GM19099 (cell line): ENCODE measurements at regions not wholly inside any gene's neighbourhood (a gene's known extent, or its start where the extent isn't known, plus 50 kb on each side); places are given as distances from the start of the nearest gene placed in this dataset.

Experiments used
- POLR2A ChIP-seq: IDR thresholded peaks from 3 replicates; pipeline ENCODE4 v1.6.1; 2011; ENCODE audit warnings: low read depth; ENCODE audit not compliant: insufficient read length; ENCODE audit errors: extremely low read depth

DNA sequence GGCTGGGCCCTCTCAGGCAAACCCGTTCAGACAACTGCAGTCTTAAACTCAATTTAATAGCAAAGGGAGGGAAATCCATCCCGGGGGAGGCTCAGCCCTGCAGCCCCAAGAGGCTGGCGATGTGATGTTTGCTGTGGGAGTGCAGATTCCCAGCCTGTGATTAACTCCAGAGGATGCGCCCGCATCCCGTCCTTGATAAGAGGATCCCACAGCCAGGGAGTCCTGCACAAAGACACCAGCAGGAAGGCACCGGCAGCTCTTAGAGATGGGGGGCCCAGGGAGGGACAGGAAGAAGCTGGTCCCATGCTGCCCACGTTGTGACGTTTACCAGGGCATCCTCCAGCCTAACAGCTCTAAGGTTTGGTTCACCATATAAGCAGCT is 64.7 kb downstream of the MRPL36 start:
- TF ChIP-seq POLR2A: no peak

DNA sequence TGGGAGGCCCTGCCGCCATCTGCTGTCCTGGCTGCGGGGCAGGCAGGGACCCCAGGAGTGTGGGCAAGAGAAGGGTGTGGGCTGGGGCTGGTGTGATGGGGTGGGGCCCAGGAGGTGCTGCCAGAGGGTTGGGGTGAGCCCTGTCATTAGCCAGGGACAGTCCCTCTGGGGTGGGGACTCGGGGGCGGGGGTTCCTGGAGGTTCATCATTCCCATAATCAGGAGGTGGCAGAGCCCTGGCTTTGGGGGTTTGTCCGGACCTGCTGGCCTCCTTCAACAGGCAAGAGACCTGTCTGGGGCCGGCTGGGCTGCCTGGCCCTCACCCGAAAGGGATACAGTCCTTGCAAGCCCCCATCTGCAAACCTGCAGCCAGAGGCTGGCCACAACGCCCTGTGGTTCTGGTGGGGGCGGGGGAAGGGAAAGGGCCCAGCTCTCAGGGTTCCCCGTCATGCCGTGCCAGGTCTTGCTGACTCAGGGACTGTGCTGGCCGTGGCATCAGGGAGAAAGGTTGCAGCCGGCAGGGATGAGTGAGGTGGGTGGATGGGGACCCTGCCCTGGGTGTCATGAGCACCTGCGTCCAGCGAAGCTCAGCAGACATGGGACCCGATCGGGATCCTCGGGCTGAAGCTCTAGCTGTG is 65.2 kb downstream of the MRPL36 start:
- TF ChIP-seq POLR2A: no peak

DNA sequence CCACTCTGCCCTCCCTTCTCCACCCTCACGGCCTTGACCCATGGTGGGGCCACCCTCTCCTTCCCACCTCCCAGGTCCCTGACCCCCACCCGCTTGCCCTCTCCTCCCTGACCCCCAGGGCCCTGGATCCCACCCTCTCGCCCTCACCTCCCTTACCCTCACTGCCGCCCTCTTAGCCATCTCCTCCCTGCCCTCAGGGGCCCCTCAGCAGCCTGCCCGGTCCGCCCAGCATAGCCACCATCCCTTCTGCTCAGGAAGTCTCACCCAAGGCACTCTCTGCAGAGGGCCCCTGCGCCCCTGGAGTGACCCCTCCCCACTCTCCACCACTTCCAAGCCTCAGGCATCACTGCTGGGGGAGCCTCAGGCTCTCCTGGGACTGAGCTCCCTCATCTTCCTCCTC is 66.3 kb downstream of the MRPL36 start:
- TF ChIP-seq POLR2A: no peak

DNA sequence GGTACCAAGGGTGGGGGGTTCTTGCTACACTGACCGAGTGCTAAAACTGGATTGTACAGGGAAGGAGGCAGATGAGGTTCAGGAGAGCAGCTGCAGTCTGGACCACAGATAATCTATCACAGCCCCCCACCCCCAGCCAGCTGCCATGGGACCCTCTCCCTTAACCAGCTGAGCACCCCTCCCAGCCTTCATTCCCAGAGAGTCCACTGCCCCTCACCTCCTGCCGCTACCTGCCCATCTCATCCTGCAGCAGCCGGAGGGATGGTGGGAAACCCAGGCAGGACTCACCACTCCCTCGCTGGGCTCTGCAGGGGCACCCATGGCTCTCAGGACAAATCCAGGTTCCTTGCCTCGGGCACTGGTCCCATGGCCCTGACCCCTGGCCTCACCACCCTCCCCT is 66.7 kb downstream of the MRPL36 start:
- no peak for TF ChIP-seq POLR2A

DNA sequence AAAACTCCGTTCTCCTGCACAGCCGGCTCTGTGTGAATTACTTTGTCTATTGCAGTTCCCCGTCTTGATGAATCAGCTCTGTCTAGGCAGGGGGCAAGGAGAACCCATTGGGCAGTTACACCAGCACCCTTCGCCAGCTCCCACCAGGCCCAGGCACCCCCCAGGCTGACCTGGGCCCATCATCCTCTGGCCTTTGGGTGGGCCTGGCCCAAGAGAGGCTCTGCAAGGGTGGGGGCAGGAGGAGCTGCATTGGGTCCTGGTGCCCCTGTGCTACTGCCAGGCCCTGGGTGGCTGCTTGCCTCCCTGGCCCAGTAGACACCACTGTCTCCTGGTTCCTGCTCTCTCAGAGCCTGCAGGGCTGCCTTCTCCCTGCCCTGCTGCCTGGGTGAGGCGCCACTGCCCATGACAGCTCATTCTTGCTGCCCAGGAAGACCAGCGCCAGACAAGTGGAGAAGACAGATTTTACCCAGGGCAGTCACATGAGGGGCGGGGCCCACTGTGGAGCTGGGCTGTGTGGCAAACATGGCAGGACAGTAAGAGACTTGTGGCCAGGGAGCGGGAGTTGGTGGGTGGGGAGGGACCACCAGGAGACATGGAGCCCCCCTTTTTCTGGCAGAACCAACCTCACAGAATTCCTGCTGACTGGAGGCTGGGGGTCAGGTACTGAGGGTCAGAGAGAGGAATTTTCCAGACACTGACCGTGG is 67.2 kb downstream of the MRPL36 start:
- TF ChIP-seq POLR2A: no peak

DNA sequence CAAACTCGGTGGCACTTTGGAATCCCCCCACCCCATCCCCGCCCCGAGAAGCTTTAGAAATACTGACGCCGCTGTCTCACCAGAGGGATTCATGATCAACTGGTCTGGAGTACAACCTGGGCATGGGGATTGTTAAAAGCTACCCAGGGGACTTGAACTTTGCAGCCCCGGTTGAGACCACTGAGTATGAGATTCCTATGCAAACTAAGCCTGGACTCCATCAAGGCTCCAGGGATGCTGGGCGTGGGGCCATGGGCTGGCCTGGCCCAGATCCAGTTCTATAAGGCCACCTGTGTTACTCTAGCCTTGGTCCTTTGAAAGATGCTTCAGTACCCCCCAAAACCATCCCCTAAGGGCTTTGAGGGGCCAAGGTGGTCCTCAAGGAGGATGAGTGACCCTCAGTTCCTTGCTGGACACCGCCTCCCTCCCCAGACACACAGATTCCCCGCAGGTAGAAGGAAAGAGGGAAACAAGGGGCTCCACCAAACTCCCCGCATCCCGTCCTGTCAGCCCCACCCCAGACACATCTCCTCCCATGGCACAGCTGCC is 68.5 kb downstream of the MRPL36 start:
- TF ChIP-seq POLR2A: no peak

DNA sequence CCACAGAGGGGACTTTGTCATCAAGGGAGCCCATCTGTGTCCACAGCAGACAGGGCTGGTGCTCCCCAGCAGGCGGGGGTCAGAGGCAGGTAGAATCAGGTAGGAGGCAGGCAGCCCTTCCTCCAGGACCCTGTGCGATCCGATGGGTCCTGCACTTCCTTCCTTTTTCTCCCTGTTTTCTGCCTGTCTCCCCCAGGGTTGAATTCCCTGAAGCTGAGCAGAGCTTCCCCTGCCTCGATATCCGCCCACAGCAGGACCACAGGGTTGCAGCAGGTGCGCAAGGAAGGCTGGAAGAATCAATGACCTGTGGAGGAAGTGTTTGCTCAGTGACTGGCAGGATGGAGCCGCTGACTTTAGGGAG is 69.2 kb downstream of the MRPL36 start:
- TF ChIP-seq POLR2A: no peak

DNA sequence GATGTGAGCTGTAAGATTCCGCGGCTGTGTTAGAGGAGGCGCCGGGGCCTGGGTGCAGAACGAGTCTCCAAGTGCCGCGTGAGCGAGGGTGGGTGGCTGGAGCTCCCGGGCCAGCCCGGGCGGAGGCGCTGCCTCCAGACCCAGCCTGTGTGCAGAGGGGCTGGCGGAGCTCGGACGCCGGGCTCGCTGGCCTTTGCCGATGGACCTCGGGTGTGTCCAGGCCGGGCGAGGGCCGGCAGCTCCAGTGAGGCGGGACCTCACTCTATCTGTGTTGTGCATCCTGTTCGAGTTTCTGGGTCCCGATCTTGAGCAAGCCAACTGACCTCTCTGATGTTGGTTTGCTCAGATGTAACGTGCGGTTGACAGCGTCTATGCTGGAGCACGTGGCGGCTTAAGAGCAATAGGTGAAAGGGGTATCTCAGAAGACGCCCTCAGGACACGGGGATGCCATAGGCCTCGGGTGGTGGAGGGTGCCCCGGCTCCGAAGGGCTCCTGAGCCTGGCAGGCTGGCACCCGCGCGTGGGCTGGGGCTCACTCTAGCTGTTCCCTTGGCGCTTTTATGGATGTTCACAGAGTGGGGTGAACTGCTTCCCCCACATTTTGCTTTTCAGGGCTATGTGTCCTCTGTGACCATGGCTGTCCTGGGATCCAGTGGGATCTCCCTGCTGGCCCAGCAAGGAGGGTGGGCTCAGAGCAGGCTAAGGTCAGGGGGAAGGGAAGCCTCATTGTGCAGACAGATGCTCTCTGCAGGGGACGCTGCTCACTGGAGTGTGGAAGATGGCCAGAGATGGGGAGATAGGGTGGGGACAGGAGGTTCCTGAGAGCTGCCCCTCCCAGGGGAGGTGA is 69.8 kb downstream of the MRPL36 start:
- no peak for TF ChIP-seq POLR2A

DNA sequence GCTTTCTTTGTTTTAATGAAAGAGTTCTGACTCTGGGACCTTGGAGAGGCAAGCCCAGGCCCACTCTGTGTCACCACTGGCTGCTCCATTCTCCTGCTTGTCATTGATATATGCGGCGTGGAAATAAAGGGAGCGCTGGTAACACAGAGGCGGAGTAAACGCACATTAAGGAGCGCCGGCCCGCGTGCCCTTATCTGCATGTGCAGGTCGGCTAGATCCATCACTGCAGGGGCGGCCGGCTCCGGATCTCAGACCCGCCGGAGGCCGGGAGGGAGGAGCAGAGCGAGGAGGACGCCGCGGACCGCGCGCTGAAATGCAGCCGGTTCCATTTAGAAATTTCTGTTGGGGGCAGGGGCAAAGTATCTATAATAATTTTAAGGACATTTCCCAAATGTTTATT is 70.8 kb downstream of the MRPL36 start:
- TF ChIP-seq POLR2A: no peak

DNA sequence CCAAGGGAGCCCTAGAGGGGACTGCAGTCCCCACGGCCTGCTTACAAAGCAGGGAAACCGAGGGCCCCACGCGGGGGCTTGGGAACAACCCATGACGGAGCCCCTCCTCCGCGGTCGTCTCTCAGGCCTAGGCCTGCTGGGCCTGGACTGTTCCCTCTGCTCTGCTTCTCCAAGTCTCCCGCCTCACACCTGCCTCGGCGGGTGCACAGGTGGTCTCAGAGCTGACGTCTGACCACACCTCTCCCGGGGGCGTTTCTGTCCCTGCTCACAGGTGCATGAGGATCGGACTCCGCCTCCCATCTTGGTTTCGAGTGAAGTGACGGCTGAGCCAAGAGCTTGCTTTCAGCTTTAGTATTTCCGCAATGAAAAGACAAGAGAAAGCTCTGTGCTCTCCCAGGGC is 72.1 kb downstream of the MRPL36 start:
- no peak for TF ChIP-seq POLR2A

DNA sequence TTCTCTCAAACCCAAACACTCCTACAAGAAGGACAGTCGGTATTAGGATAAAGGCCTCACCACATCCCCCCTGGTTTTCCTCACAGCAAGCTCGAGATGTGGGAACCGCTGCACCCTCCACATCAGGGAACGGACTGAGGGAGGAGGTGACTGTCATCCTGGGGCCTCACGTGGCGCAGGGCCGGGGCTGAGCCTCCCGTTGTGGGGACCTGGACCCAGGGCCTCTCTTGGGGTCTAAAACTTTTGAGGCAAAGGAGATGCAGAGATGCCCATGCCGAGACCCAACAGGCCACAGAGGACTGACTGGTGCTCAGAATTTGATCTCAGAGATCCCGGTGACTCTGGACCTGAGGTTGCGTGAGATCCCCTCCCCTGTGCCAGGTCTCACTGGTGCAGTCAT is 72.7 kb downstream of the MRPL36 start:
- TF ChIP-seq POLR2A: no peak

DNA sequence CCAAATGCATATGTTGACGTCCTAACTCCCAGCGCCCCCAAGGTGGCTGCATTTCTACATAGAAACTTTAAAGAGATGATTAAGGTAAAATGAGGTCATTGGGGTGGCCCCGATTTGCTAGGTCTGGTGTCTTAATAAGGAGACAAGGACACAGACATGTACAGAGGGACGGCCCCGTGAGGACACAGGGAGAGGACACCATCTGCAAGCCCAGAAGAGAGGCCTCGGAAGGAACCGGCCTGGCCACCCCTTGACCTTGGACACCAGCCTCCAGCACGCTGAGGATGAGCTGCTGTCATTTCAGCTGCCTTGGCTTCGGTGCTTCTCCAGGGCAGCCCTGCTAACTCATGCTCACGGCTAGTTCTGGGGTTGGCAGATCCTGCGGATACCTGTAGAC is 73.2 kb downstream of the MRPL36 start:
- TF ChIP-seq POLR2A: no peak

DNA sequence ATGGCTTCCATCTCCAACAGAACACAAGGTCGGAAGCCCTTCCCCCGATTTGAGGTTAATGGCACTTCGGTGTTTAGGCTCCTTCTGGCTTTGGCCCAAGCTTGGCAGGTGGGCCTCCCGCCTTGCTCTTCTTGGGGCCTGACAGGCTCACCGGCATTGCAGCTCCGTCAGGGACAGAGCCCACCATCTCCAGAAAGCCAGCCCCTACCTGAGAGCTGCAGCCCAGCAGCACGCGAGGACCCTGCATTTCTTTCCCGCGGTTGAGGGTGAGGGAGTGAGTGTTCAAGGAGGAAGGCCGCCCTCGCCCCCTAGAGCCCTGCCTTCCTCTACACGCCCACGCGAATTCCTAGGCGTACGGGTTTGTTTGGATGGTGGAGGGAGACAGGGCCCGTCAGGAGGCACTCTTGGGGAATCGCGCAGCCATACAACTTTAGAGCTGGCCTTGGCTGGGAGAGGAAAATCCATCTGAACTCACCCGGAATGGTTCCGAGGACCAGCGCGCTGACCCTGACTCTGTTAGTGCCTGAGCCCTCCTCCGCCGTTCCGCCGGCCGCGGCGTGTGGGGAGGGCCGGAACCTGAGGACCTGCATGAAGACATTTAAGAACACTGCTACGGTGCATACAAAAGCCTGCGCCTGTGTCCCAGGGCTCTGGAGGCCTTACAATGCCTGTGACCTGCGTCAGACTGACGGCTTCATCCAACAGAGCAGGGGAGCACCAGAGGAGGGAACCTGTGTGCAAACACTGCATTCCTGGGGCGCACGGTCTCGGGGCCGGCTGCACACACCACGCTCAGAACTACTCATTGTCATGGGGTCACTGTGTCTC is 73.8 kb downstream of the MRPL36 start:
- no peak for TF ChIP-seq POLR2A

DNA sequence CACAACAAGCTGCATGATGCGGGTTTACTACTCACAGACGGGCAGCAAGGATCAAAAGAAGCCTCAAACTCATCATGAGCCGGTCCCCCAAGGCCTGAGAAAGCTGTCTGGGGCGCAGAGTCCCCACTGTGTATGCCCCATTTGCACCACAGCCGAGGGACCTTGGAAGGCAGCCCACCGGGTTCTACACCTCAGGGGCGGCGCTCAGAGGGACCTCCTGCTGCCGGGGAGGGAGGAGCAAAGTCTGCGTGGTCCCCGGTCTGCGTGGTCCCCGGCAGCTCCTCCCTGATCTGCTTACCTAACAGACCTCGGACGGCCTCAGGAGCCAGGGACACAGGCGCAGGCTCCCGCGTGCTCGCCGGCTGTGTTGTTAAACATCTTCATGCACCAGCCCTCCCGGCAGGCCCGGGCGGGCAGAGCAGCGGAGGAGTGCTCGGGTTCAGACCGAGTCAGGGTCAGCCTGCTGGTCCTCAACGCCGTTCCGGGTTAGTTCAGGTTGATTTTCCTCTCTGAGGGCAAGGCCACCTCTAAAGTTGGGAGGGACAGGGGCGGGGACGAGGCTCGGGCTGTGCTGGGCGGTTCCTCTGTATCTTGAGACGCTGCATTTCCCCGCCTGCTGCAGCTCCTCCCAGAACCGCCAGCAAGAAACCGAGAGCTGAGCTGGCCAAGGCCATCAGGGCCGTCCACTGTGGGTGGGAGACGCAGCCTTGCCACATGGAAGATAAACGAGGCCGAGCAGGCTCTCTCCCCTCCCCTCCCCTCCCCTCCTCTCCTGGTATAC is 74.6 kb downstream of the MRPL36 start:
- no peak for TF ChIP-seq POLR2A
